ENCODE measurements at regions not wholly inside any gene's neighbourhood (a gene's known extent, or its start where the extent isn't known, plus 50 kb on each side); places are given as distances from the start of the nearest gene placed in this dataset.

DNA sequence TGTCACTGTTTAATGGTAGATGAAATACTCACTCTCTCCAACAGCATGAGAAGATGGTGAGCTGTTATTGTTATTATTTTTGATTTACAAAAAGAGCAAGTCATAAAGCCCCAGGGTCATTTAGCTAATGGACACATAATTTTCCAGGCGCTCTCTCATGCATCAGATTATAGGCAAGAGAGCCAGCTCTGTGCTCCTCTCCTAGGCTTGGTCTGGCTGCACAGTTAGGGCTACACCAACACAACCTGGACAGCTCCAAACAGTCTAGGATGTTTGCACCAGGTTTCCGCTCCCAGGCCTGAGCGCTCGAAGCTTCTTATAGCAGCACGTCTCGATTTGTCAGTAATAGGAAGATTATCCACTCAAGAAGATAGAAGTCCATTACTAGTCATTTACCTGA, 123.7 kb downstream of the FAM43A start (continued):
- TF ChIP-seq EZH2phosphoT487 (IDR thresholded peaks at IDR 0.05; ENCODE audit: unreplicated experiment): no peak
- TF ChIP-seq NANOG (IDR thresholded peaks at IDR 0.05; ENCODE audit: borderline replicate concordance): no peak

DNA sequence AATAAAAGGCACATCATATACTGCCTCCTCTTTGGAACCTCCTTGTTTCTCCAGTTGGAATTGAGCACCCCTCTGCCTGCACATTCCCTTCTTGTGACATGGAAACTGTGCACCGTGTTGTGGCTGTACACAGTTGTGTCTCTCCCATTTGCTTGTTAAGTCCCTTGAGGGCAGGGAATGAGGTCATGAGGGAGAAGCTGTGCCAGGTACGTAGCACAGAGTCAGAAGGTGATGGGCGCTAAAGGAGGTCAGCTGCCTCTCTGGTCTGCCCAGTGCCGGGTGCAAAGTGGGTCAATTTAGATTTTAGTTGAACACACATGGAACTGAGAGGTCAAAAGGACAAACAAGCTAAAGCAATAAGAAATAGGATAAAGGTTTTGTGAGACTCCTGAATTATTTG, 124.4 kb downstream of the FAM43A start:
- ATAC-seq: no peak
- Mint-ChIP-seq H3K27ac (no peak overlapping the region), H3K4me1 (peaks cover 16% of the 10 kb centered on the region), H3K27me3 (ENCODE audit: insufficient read depth, low read depth, poor library complexity) (peaks cover 6% of the 10 kb centered on the region), H3K9me3 (no peaks in the 10 kb centered on the region), H3K36me3 (ENCODE audit: low read depth) (no peaks in the 10 kb centered on the region), H3K4me3 (no peak overlapping the region)
- H2AFZ ChIP-seq: no peak overlapping the region
- H3K9me2 ChIP-seq (ENCODE audit: insufficient read depth): no peaks in the 10 kb centered on the region
- H3K4me1 ChIP-seq (ENCODE audit: insufficient read depth): peaks cover 15% of the 10 kb centered on the region
- no peak overlapping the region for H3K27ac ChIP-seq (ENCODE audit: low read depth)
- H3K4me3 ChIP-seq: no peak overlapping the region
- TF ChIP-seq NANOG (IDR thresholded peaks at IDR 0.05; ENCODE audit: borderline replicate concordance): no peak
- TF ChIP-seq, protein P1, sequence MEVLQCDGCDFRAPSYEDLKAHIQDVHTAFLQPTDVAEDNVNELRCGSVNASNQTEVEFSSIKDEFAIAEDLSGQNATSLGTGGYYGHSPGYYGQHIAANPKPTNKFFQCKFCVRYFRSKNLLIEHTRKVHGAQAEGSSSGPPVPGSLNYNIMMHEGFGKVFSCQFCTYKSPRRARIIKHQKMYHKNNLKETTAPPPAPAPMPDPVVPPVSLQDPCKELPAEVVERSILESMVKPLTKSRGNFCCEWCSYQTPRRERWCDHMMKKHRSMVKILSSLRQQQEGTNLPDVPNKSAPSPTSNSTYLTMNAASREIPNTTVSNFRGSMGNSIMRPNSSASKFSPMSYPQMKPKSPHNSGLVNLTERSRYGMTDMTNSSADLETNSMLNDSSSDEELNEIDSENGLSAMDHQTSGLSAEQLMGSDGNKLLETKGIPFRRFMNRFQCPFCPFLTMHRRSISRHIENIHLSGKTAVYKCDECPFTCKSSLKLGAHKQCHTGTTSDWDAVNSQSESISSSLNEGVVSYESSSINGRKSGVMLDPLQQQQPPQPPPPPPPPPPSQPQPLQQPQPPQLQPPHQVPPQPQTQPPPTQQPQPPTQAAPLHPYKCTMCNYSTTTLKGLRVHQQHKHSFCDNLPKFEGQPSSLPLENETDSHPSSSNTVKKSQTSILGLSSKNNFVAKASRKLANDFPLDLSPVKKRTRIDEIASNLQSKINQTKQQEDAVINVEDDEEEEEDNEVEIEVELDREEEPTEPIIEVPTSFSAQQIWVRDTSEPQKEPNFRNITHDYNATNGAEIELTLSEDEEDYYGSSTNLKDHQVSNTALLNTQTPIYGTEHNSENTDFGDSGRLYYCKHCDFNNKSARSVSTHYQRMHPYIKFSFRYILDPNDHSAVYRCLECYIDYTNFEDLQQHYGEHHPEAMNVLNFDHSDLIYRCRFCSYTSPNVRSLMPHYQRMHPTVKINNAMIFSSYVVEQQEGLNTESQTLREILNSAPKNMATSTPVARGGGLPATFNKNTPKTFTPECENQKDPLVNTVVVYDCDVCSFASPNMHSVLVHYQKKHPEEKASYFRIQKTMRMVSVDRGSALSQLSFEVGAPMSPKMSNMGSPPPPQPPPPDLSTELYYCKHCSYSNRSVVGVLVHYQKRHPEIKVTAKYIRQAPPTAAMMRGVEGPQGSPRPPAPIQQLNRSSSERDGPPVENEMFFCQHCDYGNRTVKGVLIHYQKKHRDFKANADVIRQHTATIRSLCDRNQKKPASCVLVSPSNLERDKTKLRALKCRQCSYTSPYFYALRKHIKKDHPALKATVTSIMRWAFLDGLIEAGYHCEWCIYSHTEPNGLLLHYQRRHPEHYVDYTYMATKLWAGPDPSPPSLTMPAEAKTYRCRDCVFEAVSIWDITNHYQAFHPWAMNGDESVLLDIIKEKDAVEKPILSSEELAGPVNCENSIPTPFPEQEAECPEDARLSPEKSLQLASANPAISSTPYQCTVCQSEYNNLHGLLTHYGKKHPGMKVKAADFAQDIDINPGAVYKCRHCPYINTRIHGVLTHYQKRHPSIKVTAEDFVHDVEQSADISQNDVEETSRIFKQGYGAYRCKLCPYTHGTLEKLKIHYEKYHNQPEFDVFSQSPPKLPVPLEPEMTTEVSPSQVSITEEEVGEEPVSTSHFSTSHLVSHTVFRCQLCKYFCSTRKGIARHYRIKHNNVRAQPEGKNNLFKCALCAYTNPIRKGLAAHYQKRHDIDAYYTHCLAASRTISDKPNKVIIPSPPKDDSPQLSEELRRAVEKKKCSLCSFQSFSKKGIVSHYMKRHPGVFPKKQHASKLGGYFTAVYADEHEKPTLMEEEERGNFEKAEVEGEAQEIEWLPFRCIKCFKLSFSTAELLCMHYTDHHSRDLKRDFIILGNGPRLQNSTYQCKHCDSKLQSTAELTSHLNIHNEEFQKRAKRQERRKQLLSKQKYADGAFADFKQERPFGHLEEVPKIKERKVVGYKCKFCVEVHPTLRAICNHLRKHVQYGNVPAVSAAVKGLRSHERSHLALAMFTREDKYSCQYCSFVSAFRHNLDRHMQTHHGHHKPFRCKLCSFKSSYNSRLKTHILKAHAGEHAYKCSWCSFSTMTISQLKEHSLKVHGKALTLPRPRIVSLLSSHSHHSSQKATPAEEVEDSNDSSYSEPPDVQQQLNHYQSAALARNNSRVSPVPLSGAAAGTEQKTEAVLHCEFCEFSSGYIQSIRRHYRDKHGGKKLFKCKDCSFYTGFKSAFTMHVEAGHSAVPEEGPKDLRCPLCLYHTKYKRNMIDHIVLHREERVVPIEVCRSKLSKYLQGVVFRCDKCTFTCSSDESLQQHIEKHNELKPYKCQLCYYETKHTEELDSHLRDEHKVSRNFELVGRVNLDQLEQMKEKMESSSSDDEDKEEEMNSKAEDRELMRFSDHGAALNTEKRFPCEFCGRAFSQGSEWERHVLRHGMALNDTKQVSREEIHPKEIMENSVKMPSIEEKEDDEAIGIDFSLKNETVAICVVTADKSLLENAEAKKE (CRISPR knock-in tag; IDR thresholded peaks at IDR 0.05): no peak
- no peak for TF ChIP-seq ZNF114 (CRISPR knock-in tag; IDR thresholded peaks at IDR 0.05)
- TF ChIP-seq POLR2AphosphoS5 (IDR thresholded peaks at IDR 0.05; ENCODE audit: low read depth): no peak
- TF ChIP-seq JUNB (IDR thresholded peaks at IDR 0.05; ENCODE audit: unreplicated experiment): no peak
- no peak for TF ChIP-seq EZH2phosphoT487 (IDR thresholded peaks at IDR 0.05; ENCODE audit: unreplicated experiment)
- TF ChIP-seq EZH2 (IDR thresholded peaks at IDR 0.05; ENCODE audit: low read depth, unreplicated experiment): no peak
- TF ChIP-seq, protein P2, sequence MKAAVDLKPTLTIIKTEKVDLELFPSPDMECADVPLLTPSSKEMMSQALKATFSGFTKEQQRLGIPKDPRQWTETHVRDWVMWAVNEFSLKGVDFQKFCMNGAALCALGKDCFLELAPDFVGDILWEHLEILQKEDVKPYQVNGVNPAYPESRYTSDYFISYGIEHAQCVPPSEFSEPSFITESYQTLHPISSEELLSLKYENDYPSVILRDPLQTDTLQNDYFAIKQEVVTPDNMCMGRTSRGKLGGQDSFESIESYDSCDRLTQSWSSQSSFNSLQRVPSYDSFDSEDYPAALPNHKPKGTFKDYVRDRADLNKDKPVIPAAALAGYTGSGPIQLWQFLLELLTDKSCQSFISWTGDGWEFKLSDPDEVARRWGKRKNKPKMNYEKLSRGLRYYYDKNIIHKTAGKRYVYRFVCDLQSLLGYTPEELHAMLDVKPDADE (IDR thresholded peaks at IDR 0.05): no peak
- TF ChIP-seq, protein P3, sequence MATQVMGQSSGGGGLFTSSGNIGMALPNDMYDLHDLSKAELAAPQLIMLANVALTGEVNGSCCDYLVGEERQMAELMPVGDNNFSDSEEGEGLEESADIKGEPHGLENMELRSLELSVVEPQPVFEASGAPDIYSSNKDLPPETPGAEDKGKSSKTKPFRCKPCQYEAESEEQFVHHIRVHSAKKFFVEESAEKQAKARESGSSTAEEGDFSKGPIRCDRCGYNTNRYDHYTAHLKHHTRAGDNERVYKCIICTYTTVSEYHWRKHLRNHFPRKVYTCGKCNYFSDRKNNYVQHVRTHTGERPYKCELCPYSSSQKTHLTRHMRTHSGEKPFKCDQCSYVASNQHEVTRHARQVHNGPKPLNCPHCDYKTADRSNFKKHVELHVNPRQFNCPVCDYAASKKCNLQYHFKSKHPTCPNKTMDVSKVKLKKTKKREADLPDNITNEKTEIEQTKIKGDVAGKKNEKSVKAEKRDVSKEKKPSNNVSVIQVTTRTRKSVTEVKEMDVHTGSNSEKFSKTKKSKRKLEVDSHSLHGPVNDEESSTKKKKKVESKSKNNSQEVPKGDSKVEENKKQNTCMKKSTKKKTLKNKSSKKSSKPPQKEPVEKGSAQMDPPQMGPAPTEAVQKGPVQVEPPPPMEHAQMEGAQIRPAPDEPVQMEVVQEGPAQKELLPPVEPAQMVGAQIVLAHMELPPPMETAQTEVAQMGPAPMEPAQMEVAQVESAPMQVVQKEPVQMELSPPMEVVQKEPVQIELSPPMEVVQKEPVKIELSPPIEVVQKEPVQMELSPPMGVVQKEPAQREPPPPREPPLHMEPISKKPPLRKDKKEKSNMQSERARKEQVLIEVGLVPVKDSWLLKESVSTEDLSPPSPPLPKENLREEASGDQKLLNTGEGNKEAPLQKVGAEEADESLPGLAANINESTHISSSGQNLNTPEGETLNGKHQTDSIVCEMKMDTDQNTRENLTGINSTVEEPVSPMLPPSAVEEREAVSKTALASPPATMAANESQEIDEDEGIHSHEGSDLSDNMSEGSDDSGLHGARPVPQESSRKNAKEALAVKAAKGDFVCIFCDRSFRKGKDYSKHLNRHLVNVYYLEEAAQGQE (IDR thresholded peaks at IDR 0.05; ENCODE audit: unreplicated experiment): no peak
- TF ChIP-seq STAT1 (IDR thresholded peaks at IDR 0.05; ENCODE audit: unreplicated experiment): no peak
- TF ChIP-seq CREB1 (CRISPR knock-in tag; IDR thresholded peaks at IDR 0.05; ENCODE audit: low read depth): no peak
- TF ChIP-seq, protein P4, sequence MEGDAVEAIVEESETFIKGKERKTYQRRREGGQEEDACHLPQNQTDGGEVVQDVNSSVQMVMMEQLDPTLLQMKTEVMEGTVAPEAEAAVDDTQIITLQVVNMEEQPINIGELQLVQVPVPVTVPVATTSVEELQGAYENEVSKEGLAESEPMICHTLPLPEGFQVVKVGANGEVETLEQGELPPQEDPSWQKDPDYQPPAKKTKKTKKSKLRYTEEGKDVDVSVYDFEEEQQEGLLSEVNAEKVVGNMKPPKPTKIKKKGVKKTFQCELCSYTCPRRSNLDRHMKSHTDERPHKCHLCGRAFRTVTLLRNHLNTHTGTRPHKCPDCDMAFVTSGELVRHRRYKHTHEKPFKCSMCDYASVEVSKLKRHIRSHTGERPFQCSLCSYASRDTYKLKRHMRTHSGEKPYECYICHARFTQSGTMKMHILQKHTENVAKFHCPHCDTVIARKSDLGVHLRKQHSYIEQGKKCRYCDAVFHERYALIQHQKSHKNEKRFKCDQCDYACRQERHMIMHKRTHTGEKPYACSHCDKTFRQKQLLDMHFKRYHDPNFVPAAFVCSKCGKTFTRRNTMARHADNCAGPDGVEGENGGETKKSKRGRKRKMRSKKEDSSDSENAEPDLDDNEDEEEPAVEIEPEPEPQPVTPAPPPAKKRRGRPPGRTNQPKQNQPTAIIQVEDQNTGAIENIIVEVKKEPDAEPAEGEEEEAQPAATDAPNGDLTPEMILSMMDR (conservative IDR thresholded peaks at IDR 0.05; ENCODE audit: low read depth in 2 of 2): no peak
- DNase-seq (ENCODE audit: low spot score): no peak
- no peaks in the 10 kb centered on the region for H4K20me1 ChIP-seq (replicated peaks; ENCODE audit: insufficient read depth)
- no peak overlapping the region for H3K4me2 ChIP-seq
- no peaks in the 10 kb centered on the region for H3F3A ChIP-seq (replicated peaks; ENCODE audit: low read depth)
- H3K36me3 ChIP-seq (ENCODE audit: insufficient read depth): no peaks in the 10 kb centered on the region
- no peaks in the 10 kb centered on the region for H3K27me3 ChIP-seq (ENCODE audit: insufficient read depth)
- H3K79me2 ChIP-seq (replicated peaks; ENCODE audit: insufficient read depth): no peaks in the 10 kb centered on the region

Measured in GM23338 (cell line).